Brain microvascular endothelial cell (primary cell): ENCODE measurements at regions not wholly inside any gene's neighbourhood (a gene's known extent, or its start where the extent isn't known, plus 50 kb on each side); places are given as distances from the start of the nearest gene placed in this dataset.

Experiments
- DNase-seq: peaks from one replicate; pipeline ENCODE4 v3.0.0-alpha.2; 2020
- H3K27ac ChIP-seq: fragments of 250-450 bp; sonication (Bioruptor Pico); 2 replicates; pipeline ENCODE4 v1.5.1; 2020; ENCODE audit warnings: mild to moderate bottlenecking, moderate library complexity
- H3K27me3 ChIP-seq: fragments of 250-450 bp; sonication (Bioruptor Pico); replicated peaks from 2 replicates; pipeline ENCODE4 v1.5.1; 2020; ENCODE audit warnings: mild to moderate bottlenecking
- H3K36me3 ChIP-seq: fragments of 250-450 bp; sonication (Bioruptor Pico); replicated peaks from 2 replicates; pipeline ENCODE4 v1.5.1; 2020; ENCODE audit warnings: mild to moderate bottlenecking
- H3K4me3 ChIP-seq: 2 replicates; pipeline ENCODE4 v1.5.1; 2011; ENCODE audit warnings: low read depth, mild to moderate bottlenecking, control low read depth, low read length, moderate library complexity
- in situ Hi-C: cut with HindIII; loops from 2 replicates; pipeline ENCODE4 v1.10.0; 2017; ENCODE audit warnings: low sequenced_read_pairs, low pct_ligation_motif_present
- TF ChIP-seq, protein P1 (sequence below): IDR thresholded peaks from 2 replicates; pipeline ENCODE4 v1.5.1; 2011; ENCODE audit warnings: low read depth, mild to moderate bottlenecking, moderate library complexity, low read length, control low read depth, inconsistent platforms; ENCODE audit errors: missing control alignments

DNA sequence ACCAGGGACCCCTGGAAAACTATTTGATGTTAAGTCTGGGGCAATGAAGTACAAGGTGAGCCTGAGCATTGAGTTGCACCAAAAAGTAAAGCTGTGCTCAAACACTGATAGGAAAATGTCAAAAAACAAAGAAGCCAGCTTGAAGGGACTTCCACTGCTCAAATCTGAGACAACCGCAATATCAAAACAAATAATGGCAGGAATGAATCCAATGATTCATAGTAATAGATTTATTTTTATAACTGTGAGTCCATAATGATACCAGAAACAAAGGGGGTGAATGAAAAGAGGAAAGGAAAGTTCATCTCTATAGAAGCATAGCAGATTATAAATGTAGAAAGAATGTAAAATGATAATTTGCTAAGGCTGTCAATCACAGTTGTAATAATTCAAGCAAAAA lies 237.3 kb upstream of the ZBTB20 start:
- Histone ChIP-seq H3K4me3 (no peak overlapping the region), H3K27me3 (no peaks in the 10 kb centered on the region), H3K36me3 (no peaks in the 10 kb centered on the region), H3K27ac (peak overlapping the region; percentile 45)
- TF ChIP-seq, protein P1, sequence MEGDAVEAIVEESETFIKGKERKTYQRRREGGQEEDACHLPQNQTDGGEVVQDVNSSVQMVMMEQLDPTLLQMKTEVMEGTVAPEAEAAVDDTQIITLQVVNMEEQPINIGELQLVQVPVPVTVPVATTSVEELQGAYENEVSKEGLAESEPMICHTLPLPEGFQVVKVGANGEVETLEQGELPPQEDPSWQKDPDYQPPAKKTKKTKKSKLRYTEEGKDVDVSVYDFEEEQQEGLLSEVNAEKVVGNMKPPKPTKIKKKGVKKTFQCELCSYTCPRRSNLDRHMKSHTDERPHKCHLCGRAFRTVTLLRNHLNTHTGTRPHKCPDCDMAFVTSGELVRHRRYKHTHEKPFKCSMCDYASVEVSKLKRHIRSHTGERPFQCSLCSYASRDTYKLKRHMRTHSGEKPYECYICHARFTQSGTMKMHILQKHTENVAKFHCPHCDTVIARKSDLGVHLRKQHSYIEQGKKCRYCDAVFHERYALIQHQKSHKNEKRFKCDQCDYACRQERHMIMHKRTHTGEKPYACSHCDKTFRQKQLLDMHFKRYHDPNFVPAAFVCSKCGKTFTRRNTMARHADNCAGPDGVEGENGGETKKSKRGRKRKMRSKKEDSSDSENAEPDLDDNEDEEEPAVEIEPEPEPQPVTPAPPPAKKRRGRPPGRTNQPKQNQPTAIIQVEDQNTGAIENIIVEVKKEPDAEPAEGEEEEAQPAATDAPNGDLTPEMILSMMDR = no peak
- no peak for DNase-seq
- in situ Hi-C loops = no loop called here

- DNase-seq = no peak
- Histone ChIP-seq H3K27me3 (no peaks in the 10 kb centered on the region), H3K4me3 (no peak overlapping the region), H3K27ac (no peak overlapping the region), H3K36me3 (no peaks in the 10 kb centered on the region)
- TF ChIP-seq, protein P1 = no peak
- in situ Hi-C loops = no loop called here
These were observed 237.3 kb upstream of the GAP43 start for GRCh38 chr3:115385774-115386730.

- Histone ChIP-seq H3K36me3 (no peaks in the 10 kb centered on the region), H3K27me3 (no peaks in the 10 kb centered on the region), H3K27ac (no peak overlapping the region), H3K4me3 (no peak overlapping the region)
- TF ChIP-seq, protein P1 = no peak
- in situ Hi-C loops = no loop called here
- DNase-seq = no peak
These were observed 235.1 kb upstream of the GAP43 start for GRCh38 chr3:115388166-115388565.

- Histone ChIP-seq H3K27me3 (no peaks in the 10 kb centered on the region), H3K27ac (no peak overlapping the region), H3K36me3 (no peaks in the 10 kb centered on the region), H3K4me3 (no peak overlapping the region)
- TF ChIP-seq, protein P1 = no peak
- in situ Hi-C loops = no loop called here
- no peak for DNase-seq
These were observed 234.5 kb upstream of the GAP43 start for GRCh38 chr3:115388811-115389210.

DNA sequence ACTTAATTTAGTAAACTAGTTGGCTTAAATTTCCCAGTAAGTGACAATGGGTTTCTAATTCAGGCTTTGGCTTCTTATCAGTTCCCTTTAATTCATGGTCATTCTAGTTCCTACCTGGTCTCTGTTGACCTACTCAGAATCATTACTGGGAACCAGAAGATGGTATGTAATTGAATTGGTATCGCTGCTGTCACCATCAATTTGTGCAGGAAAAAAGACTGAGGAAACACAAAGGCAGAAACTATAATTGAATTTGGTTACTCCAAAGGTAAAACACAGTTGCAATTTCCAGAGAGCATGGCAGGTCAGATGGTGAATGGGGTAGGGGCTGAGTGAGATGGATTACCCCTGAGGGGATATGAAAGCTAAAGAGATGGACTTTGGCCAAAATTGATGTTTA lies 226.5 kb upstream of the GAP43 start:
- H3K36me3 ChIP-seq = no peaks in the 10 kb centered on the region
- TF ChIP-seq, protein P1 = no peak
- H3K27me3 ChIP-seq = no peaks in the 10 kb centered on the region
- no peak for DNase-seq
- in situ Hi-C loops = no loop called here
- no peak overlapping the region for H3K27ac ChIP-seq
- no peak overlapping the region for H3K4me3 ChIP-seq
